ENCODE measurements at regions not wholly inside any gene's neighbourhood (a gene's known extent, or its start where the extent isn't known, plus 50 kb on each side); places are given as distances from the start of the nearest gene placed in this dataset.

- TF ChIP-seq CEBPB (IDR thresholded peaks at IDR 0.05) (no peak), CTCF (IDR thresholded peaks at IDR 0.05) (no peak), POLR2A (IDR thresholded peaks at IDR 0.05; ENCODE audit: low read length) (no peak), HOXA7 (CRISPR knock-in tag; IDR thresholded peaks at IDR 0.05) (no peak), RAD21 (conservative IDR thresholded peaks at IDR 0.05 in 1 of 2, IDR thresholded peaks at IDR 0.05 in 1 of 2) (no peak), BCL3 (IDR thresholded peaks at IDR 0.05) (no peak)
These were observed 219.4 kb downstream of the SETD4 start for GRCh38 chr21:35840949-35841348.

Data from A549 (cell line).